Loucy (cell line): ENCODE measurements at regions not wholly inside any gene's neighbourhood (a gene's known extent, or its start where the extent isn't known, plus 50 kb on each side); places are given as distances from the start of the nearest gene placed in this dataset.

Experiments
- H2AFZ ChIP-seq: fragments of 200-600 bp; sonication (generic); 2 replicates; pipeline ENCODE4 v1.6.0; 2016; ENCODE audit warnings: antibody characterized with exemption, mild to moderate bottlenecking, low read length, moderate library complexity
- H3F3A ChIP-seq: fragments of 200-600 bp; 2 replicates; pipeline ENCODE4 v1.6.0; 2016; ENCODE audit warnings: antibody characterized with exemption, low read depth, mild to moderate bottlenecking
- H3K27me3 ChIP-seq: fragments of 200-600 bp; sonication (generic); 2 replicates; pipeline ENCODE4 v1.6.1; 2014; ENCODE audit warnings: low read length, mild to moderate bottlenecking; ENCODE audit not compliant: insufficient read depth, poor library complexity, severe bottlenecking
- H3K36me3 ChIP-seq: fragments of 200-600 bp; sonication (generic); 2 replicates; pipeline ENCODE4 v1.6.1; 2016; ENCODE audit warnings: low read length; ENCODE audit not compliant: insufficient read depth
- H3K4me1 ChIP-seq: fragments of 200-600 bp; sonication (generic); 2 replicates; pipeline ENCODE4 v1.5.1; 2014; ENCODE audit warnings: low read length, mild to moderate bottlenecking; ENCODE audit not compliant: insufficient read depth, poor library complexity, severe bottlenecking
- H3K4me2 ChIP-seq: fragments of 200-600 bp; sonication (generic); 2 replicates; pipeline ENCODE4 v1.6.0; 2014; ENCODE audit warnings: antibody characterized with exemption, low read length, low read depth, mild to moderate bottlenecking; ENCODE audit not compliant: poor library complexity, severe bottlenecking
- H3K4me3 ChIP-seq: fragments of 200-600 bp; sonication (generic); 2 replicates; pipeline ENCODE4 v1.5.1; 2014; ENCODE audit warnings: low read length, mild to moderate bottlenecking, mixed read lengths; ENCODE audit not compliant: poor library complexity, severe bottlenecking
- H3K79me2 ChIP-seq: fragments of 200-600 bp; sonication (generic); 2 replicates; pipeline ENCODE4 v1.6.1; 2014; ENCODE audit warnings: low read length; ENCODE audit not compliant: insufficient read depth
- H3K9ac ChIP-seq: fragments of 200-600 bp; sonication (generic); 2 replicates; pipeline ENCODE4 v1.6.0; 2014; ENCODE audit warnings: mild to moderate bottlenecking, low read depth, low read length, moderate library complexity; ENCODE audit not compliant: poor library complexity, severe bottlenecking
- H3K9me2 ChIP-seq: fragments of 200-600 bp; sonication (generic); replicated peaks from 2 replicates; pipeline ENCODE4 v1.6.1; 2016; ENCODE audit warnings: low read depth, low read length, mixed read lengths
- H3K9me3 ChIP-seq: fragments of 200-600 bp; sonication (generic); 2 replicates; pipeline ENCODE4 v1.6.1; 2014; ENCODE audit warnings: mild to moderate bottlenecking, antibody characterized with exemption, low read length, low read depth; ENCODE audit not compliant: insufficient read depth
- H4K20me1 ChIP-seq: fragments of 200-600 bp; sonication (generic); 2 replicates; pipeline ENCODE4 v1.6.0; 2014; ENCODE audit warnings: antibody characterized with exemption, low read length, mild to moderate bottlenecking; ENCODE audit not compliant: insufficient read depth, poor library complexity, severe bottlenecking
- EZH2phosphoT487 ChIP-seq: fragments of 200-600 bp; IDR thresholded peaks from 2 replicates; pipeline ENCODE4 v1.6.1; 2018; ENCODE audit warnings: antibody characterized with exemption, mild to moderate bottlenecking, moderate library complexity, borderline replicate concordance
- TF ChIP-seq, protein P1 (sequence below): fragments of 200-600 bp; sonication (generic); conservative IDR thresholded peaks from 2 replicates; pipeline ENCODE4 v1.5.1; 2014; ENCODE audit warnings: mild to moderate bottlenecking, antibody characterized with exemption, low read length

DNA sequence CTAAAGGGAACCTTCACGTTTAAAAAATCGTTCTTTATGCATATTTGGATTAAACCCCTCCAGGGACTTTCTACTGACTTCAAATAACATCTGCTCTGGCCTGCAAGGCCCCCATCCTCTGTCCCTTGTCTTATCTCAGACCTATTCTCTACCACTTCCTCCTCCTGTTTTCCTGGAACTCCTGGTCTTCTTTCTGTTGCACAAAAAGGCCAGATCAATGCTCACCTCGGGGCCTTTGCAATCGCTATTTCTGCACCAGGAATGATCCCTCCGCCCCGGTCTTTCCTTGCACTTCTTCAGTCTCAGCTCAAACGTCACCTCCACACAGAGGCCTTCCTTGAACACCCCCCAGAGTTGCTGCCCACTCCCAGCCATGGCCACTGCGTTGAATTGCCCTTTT is 57.6 kb upstream of the BEGAIN start:
- no peaks in the 10 kb centered on the region for H3K27me3 ChIP-seq
- H3K79me2 ChIP-seq = no peaks in the 10 kb centered on the region
- H3K9me3 ChIP-seq = no peaks in the 10 kb centered on the region
- peaks cover 48% of the 10 kb centered on the region for H3K4me1 ChIP-seq
- peaks cover 14% of the 10 kb centered on the region for H3F3A ChIP-seq
- H3K36me3 ChIP-seq = no peaks in the 10 kb centered on the region
- TF ChIP-seq EZH2phosphoT487 = no peak
- TF ChIP-seq, protein P1, sequence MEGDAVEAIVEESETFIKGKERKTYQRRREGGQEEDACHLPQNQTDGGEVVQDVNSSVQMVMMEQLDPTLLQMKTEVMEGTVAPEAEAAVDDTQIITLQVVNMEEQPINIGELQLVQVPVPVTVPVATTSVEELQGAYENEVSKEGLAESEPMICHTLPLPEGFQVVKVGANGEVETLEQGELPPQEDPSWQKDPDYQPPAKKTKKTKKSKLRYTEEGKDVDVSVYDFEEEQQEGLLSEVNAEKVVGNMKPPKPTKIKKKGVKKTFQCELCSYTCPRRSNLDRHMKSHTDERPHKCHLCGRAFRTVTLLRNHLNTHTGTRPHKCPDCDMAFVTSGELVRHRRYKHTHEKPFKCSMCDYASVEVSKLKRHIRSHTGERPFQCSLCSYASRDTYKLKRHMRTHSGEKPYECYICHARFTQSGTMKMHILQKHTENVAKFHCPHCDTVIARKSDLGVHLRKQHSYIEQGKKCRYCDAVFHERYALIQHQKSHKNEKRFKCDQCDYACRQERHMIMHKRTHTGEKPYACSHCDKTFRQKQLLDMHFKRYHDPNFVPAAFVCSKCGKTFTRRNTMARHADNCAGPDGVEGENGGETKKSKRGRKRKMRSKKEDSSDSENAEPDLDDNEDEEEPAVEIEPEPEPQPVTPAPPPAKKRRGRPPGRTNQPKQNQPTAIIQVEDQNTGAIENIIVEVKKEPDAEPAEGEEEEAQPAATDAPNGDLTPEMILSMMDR = no peak
- peak overlapping the region; percentile 50 for H3K4me3 ChIP-seq
- no peak overlapping the region for H2AFZ ChIP-seq
- peak overlapping the region; percentile 72 for H3K4me2 ChIP-seq
- no peaks in the 10 kb centered on the region for H3K9me2 ChIP-seq
- H3K9ac ChIP-seq = peak overlapping the region; percentile 66
- H4K20me1 ChIP-seq = no peaks in the 10 kb centered on the region

DNA sequence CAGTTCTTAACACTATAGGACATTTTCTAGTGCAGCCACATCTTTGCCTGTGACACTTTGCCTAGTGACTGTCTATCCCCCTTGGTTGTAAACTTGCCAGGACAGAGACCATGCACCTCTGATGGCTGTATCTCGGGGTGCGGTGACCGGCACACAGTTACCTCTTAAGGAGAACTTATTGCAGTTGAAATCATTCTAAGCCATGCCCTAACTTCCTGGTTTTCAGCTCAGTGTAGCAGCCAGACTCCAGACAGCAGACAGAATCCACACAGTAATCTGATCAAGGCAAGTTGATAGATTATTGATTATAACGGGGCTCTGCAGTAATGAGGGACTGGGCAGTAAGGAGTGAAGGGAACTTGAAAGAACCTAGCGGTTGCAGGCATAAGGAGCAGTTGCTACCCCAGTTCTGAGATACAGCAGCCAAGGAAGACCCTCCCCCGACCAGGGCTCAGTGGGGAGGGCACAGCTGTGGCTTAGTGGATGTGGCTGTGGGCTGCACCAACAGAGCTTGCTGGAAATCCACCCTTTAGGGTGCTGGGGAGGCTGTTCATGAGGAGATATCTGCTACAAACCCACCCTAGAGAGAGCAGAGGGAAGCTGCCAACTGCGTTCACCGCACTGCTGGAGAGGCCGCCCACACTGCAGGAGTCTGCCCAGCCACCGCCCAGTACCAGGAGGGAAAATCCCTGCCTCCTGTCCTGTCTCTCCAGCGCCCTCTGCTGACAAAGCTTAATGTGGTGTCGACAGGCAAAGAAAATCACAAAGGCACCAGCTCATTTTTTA is 58.2 kb upstream of the BEGAIN start:
- Histone ChIP-seq H3F3A (peaks cover 9% of the 10 kb centered on the region; the same call in 1 of the 2 replicates), H3K36me3 (no peaks in the 10 kb centered on the region), H3K4me3 (peak overlapping the region; percentile 50), H3K9ac (peak overlapping the region; percentile 66), H3K4me1 (peaks cover 42% of the 10 kb centered on the region), H3K79me2 (no peaks in the 10 kb centered on the region), H3K4me2 (peak overlapping the region; percentile 72), H3K9me2 (no peaks in the 10 kb centered on the region), H2AFZ (peak overlapping the region; percentile 59), H4K20me1 (no peaks in the 10 kb centered on the region), H3K27me3 (no peaks in the 10 kb centered on the region), H3K9me3 (no peaks in the 10 kb centered on the region)
- TF ChIP-seq, protein P1 = peak; percentile 93
- no peak for TF ChIP-seq EZH2phosphoT487

DNA sequence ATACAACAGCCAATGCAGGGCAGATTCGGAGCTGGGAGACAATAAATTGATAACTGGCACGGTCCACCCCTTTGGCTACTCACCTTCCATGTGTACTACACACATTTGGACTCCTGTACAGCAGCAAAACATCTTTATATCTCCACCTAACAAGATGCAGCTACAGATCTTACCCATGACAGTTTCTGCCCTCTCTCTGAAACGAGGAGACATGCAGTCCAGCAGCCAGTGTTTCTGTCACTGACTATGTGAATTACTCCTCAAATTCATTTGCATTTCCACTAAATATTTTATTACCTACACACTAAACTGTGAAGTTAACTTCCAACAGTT is 58.7 kb upstream of the BEGAIN start:
- no peaks in the 10 kb centered on the region for H3K27me3 ChIP-seq
- H3K4me2 ChIP-seq = peak overlapping the region; percentile 72
- H3K4me3 ChIP-seq = no peak overlapping the region
- no peaks in the 10 kb centered on the region for H3K79me2 ChIP-seq
- peak overlapping the region; percentile 66 for H3K9ac ChIP-seq
- no peaks in the 10 kb centered on the region for H3K9me2 ChIP-seq
- TF ChIP-seq EZH2phosphoT487 = no peak
- TF ChIP-seq, protein P1 = peak; percentile 37; the same call in 1 of the 2 replicates
- no peaks in the 10 kb centered on the region for H4K20me1 ChIP-seq
- H3K4me1 ChIP-seq = peaks cover 38% of the 10 kb centered on the region
- no peaks in the 10 kb centered on the region for H3K36me3 ChIP-seq
- peak overlapping the region; percentile 54 for H2AFZ ChIP-seq
- H3K9me3 ChIP-seq = no peaks in the 10 kb centered on the region
- peaks cover 5% of the 10 kb centered on the region; the same call in 1 of the 2 replicates for H3F3A ChIP-seq
